ENCODE measurements at regions not wholly inside any gene's neighbourhood (a gene's known extent, or its start where the extent isn't known, plus 50 kb on each side); places are given as distances from the start of the nearest gene placed in this dataset.
A peak's percentile ranks its signal among the peaks of the same experiment; 100 is the strongest.

- no peak for DNase-seq (ENCODE audit: extremely low read depth, low read depth)
Observed at GRCh38 chr2:145854039-145854755, 1334.3 kb upstream of the ZEB2 start.

- DNase-seq (ENCODE audit: extremely low read depth, low read depth): no peak
Observed at GRCh38 chr2:145851730-145852129, 1331.8 kb upstream of the ZEB2 start.

- DNase-seq (ENCODE audit: extremely low read depth, low read depth): no peak
Observed at GRCh38 chr2:145849466-145849865, 1329.5 kb upstream of the ZEB2 start.

GRCh38 chr2:145846982-145847381 is 1327.1 kb upstream of the ZEB2 start:
- DNase-seq (ENCODE audit: extremely low read depth, low read depth): no peak

GRCh38 chr2:145845923-145846322 is 1326.0 kb upstream of the ZEB2 start:
- no peak for DNase-seq (ENCODE audit: extremely low read depth, low read depth)

GRCh38 chr2:145845207-145845894 is 1325.4 kb upstream of the ZEB2 start:
- no peak for DNase-seq (ENCODE audit: extremely low read depth, low read depth)

- no peak for DNase-seq (ENCODE audit: extremely low read depth, low read depth)
Observed at GRCh38 chr2:145841973-145842372, 1322.1 kb upstream of the ZEB2 start.

GRCh38 chr2:145836986-145837385 is 1317.1 kb upstream of the ZEB2 start:
- no peak for DNase-seq (ENCODE audit: extremely low read depth, low read depth)

- no peak for DNase-seq (ENCODE audit: extremely low read depth, low read depth)
Observed at GRCh38 chr2:145835665-145836064, 1315.7 kb upstream of the ZEB2 start.

GRCh38 chr2:145832681-145833080 is 1312.8 kb upstream of the ZEB2 start:
- no peak for DNase-seq (ENCODE audit: extremely low read depth, low read depth)

- DNase-seq (ENCODE audit: extremely low read depth, low read depth): no peak
Observed at GRCh38 chr2:145829931-145830330, 1310.0 kb upstream of the ZEB2 start.

GRCh38 chr2:145827235-145827634 is 1307.3 kb upstream of the ZEB2 start:
- no peak for DNase-seq (ENCODE audit: extremely low read depth, low read depth)

GRCh38 chr2:145824384-145824783 is 1304.5 kb upstream of the ZEB2 start:
- no peak for DNase-seq (ENCODE audit: extremely low read depth, low read depth)

GRCh38 chr2:145822892-145823534 is 1303.1 kb upstream of the ZEB2 start:
- no peak for DNase-seq (ENCODE audit: extremely low read depth, low read depth)

GRCh38 chr2:145820651-145821050 is 1300.7 kb upstream of the ZEB2 start:
- DNase-seq (ENCODE audit: extremely low read depth, low read depth): no peak

GRCh38 chr2:145818890-145819504 is 1299.1 kb upstream of the ZEB2 start:
- no peak for DNase-seq (ENCODE audit: extremely low read depth, low read depth)

GRCh38 chr2:145815933-145816332 is 1296.0 kb upstream of the ZEB2 start:
- DNase-seq (ENCODE audit: extremely low read depth, low read depth): peak; percentile 2

- no peak for DNase-seq (ENCODE audit: extremely low read depth, low read depth)
Observed at GRCh38 chr2:145813481-145813880, 1293.6 kb upstream of the ZEB2 start.

GRCh38 chr2:145812165-145812554 is 1292.2 kb upstream of the ZEB2 start:
- no peak for DNase-seq (ENCODE audit: extremely low read depth, low read depth)

GRCh38 chr2:145811276-145812164 is 1291.6 kb upstream of the ZEB2 start:
- DNase-seq (ENCODE audit: extremely low read depth, low read depth): no peak

Data from NCI-H460 (cell line).